Smooth muscle cell (in vitro differentiated cells): ENCODE measurements at regions not wholly inside any gene's neighbourhood (a gene's known extent, or its start where the extent isn't known, plus 50 kb on each side); places are given as distances from the start of the nearest gene placed in this dataset.

ENCODE experiments used
- DNase-seq: peaks from one replicate; lab custom pipeline; 2025; ENCODE audit not compliant: unreplicated experiment; lab: John Stamatoyannopoulos, UW
- H2AFZ ChIP-seq: fragments of 200-600 bp; sonication (generic); 2 replicates; pipeline ENCODE4 v1.6.0; 2016; ENCODE audit warnings: antibody characterized with exemption, low read depth, mild to moderate bottlenecking
- H3F3A ChIP-seq: fragments of 200-600 bp; sonication (generic); 2 replicates; pipeline ENCODE4 v1.6.0; 2017; ENCODE audit warnings: antibody characterized with exemption, low read depth
- H3K27ac ChIP-seq: fragments of 200-600 bp; sonication (generic); 2 replicates; pipeline ENCODE4 v1.5.1; 2016; ENCODE audit warnings: low read depth, mild to moderate bottlenecking
- H3K27me3 ChIP-seq: fragments of 200-600 bp; sonication (generic); 2 replicates; pipeline ENCODE4 v1.6.1; 2016; ENCODE audit warnings: low read depth, mild to moderate bottlenecking
- H3K36me3 ChIP-seq: fragments of 200-600 bp; sonication (generic); 2 replicates; pipeline ENCODE4 v1.5.1; 2016; ENCODE audit warnings: low read depth
- H3K4me1 ChIP-seq: fragments of 200-600 bp; sonication (generic); 2 replicates; pipeline ENCODE4 v1.5.1; 2016; ENCODE audit warnings: low read depth
- H3K4me2 ChIP-seq: fragments of 200-600 bp; sonication (generic); 2 replicates; pipeline ENCODE4 v1.6.0; 2016; ENCODE audit warnings: mild to moderate bottlenecking
- H3K4me3 ChIP-seq: fragments of 200-600 bp; sonication (generic); 2 replicates; pipeline ENCODE4 v1.5.1; 2016; ENCODE audit warnings: mild to moderate bottlenecking
- H3K79me2 ChIP-seq: fragments of 200-600 bp; sonication (generic); 2 replicates; pipeline ENCODE4 v1.6.0; 2016; ENCODE audit warnings: low read depth, mild to moderate bottlenecking
- H3K9ac ChIP-seq: fragments of 200-600 bp; sonication (generic); 2 replicates; pipeline ENCODE4 v1.6.0; 2016; ENCODE audit warnings: low read depth
- H3K9me3 ChIP-seq: fragments of 200-600 bp; sonication (generic); replicated peaks from 2 replicates; pipeline ENCODE4 v1.5.1; 2016; ENCODE audit warnings: low read depth
- H4K20me1 ChIP-seq: fragments of 200-600 bp; sonication (generic); 2 replicates; pipeline ENCODE4 v1.6.0; 2016; ENCODE audit warnings: low read depth
- CTCF ChIP-seq: fragments of 200-600 bp; sonication (generic); IDR thresholded peaks from 2 replicates; pipeline ENCODE4 v1.5.1; 2017; ENCODE audit warnings: borderline replicate concordance, mild to moderate bottlenecking, antibody characterized with exemption; ENCODE audit not compliant: insufficient read depth, poor library complexity, severe bottlenecking
- WGBS: methylation state at CpG from one replicate; pipeline ENCODE4 v1.1.7; 2016; ENCODE audit warnings: low lambda C conversion rate; 5-methylcytosine and 5-hydroxymethylcytosine counted together

- no peaks in the 10 kb centered on the region for H3K9me3 ChIP-seq
- H3F3A ChIP-seq: no peaks in the 10 kb centered on the region
- TF ChIP-seq CTCF: no peak
- H3K4me1 ChIP-seq: no peaks in the 10 kb centered on the region
- no peaks in the 10 kb centered on the region for H4K20me1 ChIP-seq
- no peaks in the 10 kb centered on the region for H3K79me2 ChIP-seq
- no peak for DNase-seq
- H3K36me3 ChIP-seq: no peaks in the 10 kb centered on the region
- no peak overlapping the region for H3K4me2 ChIP-seq
- H3K4me3 ChIP-seq: no peak overlapping the region
- no peaks in the 10 kb centered on the region for H3K27me3 ChIP-seq
- H2AFZ ChIP-seq: no peak overlapping the region
- no peak overlapping the region for H3K27ac ChIP-seq
- H3K9ac ChIP-seq: no peak overlapping the region
- WGBS: 84% methylated on average over 3 of the region's 3 CpGs
Observed at GRCh38 chr12:24631676-24632426, 317.1 kb downstream of the BCAT1 start.

- WGBS: 83% methylated on average over 2 of the region's 2 CpGs
- H3K36me3 ChIP-seq: no peaks in the 10 kb centered on the region
Observed at GRCh38 chr12:24630856-24631255, 318.0 kb downstream of the BCAT1 start.

GRCh38 chr12:24630446-24630845 is 318.5 kb downstream of the BCAT1 start:
- no peaks in the 10 kb centered on the region for H3K4me1 ChIP-seq

More at GRCh38 chr12:24630856-24631255, 318.0 kb downstream of the BCAT1 start:
- Histone ChIP-seq H3K9me3 (no peaks in the 10 kb centered on the region), H3K4me1 (no peaks in the 10 kb centered on the region), H3K27me3 (no peaks in the 10 kb centered on the region), H3F3A (no peaks in the 10 kb centered on the region), H2AFZ (no peak overlapping the region), H3K4me3 (no peak overlapping the region), H3K79me2 (no peaks in the 10 kb centered on the region), H3K4me2 (no peak overlapping the region), H4K20me1 (no peaks in the 10 kb centered on the region), H3K27ac (no peak overlapping the region), H3K9ac (no peak overlapping the region)
- TF ChIP-seq CTCF: no peak
- no peak for DNase-seq

More at GRCh38 chr12:24630446-24630845, 318.5 kb downstream of the BCAT1 start:
- H2AFZ ChIP-seq: no peak overlapping the region
- no peak overlapping the region for H3K4me2 ChIP-seq
- H4K20me1 ChIP-seq: no peaks in the 10 kb centered on the region
- no peaks in the 10 kb centered on the region for H3K9me3 ChIP-seq
- H3F3A ChIP-seq: no peaks in the 10 kb centered on the region
- H3K9ac ChIP-seq: no peak overlapping the region
- WGBS: 63% methylated on average over 1 of the region's 1 CpG
- TF ChIP-seq CTCF: no peak
- DNase-seq: no peak
- H3K27ac ChIP-seq: no peak overlapping the region
- no peak overlapping the region for H3K4me3 ChIP-seq
- no peaks in the 10 kb centered on the region for H3K27me3 ChIP-seq
- H3K79me2 ChIP-seq: no peaks in the 10 kb centered on the region
- no peaks in the 10 kb centered on the region for H3K36me3 ChIP-seq
